Coronary artery (tissue), 2 donors: ENCODE measurements at regions not wholly inside any gene's neighbourhood (a gene's known extent, or its start where the extent isn't known, plus 50 kb on each side); places are given as distances from the start of the nearest gene placed in this dataset.

Experiments used
- DNase-seq: peaks from one replicate; pipeline ENCODE4 v3.0.0-alpha.2; 2017; ENCODE audit warnings: low spot score
- H3K27ac ChIP-seq, 2 donors: fragments of 200-600 bp; sonication (generic); one replicate each; pipeline ENCODE4 v1.5.1; 2016 to 2019
- H3K4me3 ChIP-seq: fragments of 200-600 bp; sonication (generic); 2 replicates; pipeline ENCODE4 v1.5.1; 2016; ENCODE audit warnings: mild to moderate bottlenecking, moderate library complexity
- CTCF ChIP-seq: fragments of 200-600 bp; sonication (generic); IDR thresholded peaks from one replicate; pipeline ENCODE4 v1.5.1; 2019; ENCODE audit warnings: antibody characterized with exemption

- no peak for TF ChIP-seq CTCF
- Histone ChIP-seq H3K27ac (no peak overlapping the region), H3K4me3 (no peak overlapping the region)
- DNase-seq, result no peak
Observed at GRCh38 chr2:120460511-120460910, 114.6 kb downstream of the INHBB start.

- Histone ChIP-seq H3K4me3 (no peak overlapping the region), H3K27ac (no peak overlapping the region)
- no peak for DNase-seq
- TF ChIP-seq CTCF, result no peak
Observed at GRCh38 chr2:120461092-120461491, 115.2 kb downstream of the INHBB start.

GRCh38 chr2:120461546-120462537 lies 115.9 kb downstream of the INHBB start:
- Histone ChIP-seq H3K4me3 (no peak overlapping the region), H3K27ac (no peak overlapping the region)
- DNase-seq, result no peak
- no peak for TF ChIP-seq CTCF

- DNase-seq, result no peak
- TF ChIP-seq CTCF, result no peak
Observed at GRCh38 chr2:120463527-120463926, 117.6 kb downstream of the INHBB start.

GRCh38 chr2:120463996-120464395 lies 118.1 kb downstream of the INHBB start:
- DNase-seq, result no peak
- Histone ChIP-seq H3K27ac (no peak overlapping the region), H3K4me3 (no peak overlapping the region)
- no peak for TF ChIP-seq CTCF

More at GRCh38 chr2:120463527-120463926, 117.6 kb downstream of the INHBB start:
- H3K4me3 ChIP-seq, result no peak overlapping the region
- no peak overlapping the region for H3K27ac ChIP-seq

- Histone ChIP-seq H3K27ac (no peak overlapping the region), H3K4me3 (no peak overlapping the region)
- no peak for DNase-seq
- no peak for TF ChIP-seq CTCF
Observed at GRCh38 chr2:120464448-120464931, 118.6 kb downstream of the INHBB start.
